ENCODE measurements at regions not wholly inside any gene's neighbourhood (a gene's known extent, or its start where the extent isn't known, plus 50 kb on each side); places are given as distances from the start of the nearest gene placed in this dataset.

DNA sequence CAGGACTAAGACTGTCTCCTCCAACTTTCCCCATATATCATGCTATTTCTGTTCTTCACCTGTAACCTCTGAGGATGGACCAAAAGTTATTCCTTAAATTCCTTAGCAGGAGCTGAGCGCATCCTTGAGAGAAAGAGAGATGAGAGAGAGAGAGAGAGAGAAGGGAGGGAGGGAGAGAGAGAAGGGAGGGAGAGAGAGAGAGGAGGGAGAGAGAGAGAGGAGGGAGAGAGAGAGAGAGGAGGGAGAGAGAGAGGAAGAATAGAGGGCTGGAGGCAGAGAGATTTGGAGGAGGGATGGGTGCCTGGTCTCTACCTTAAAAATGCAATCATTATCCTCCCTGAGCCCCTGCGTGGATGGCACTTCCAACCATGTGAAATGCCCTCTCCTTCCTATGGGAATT is 73.6 kb downstream of the BMP2 start:
- Histone ChIP-seq H3K4me1 (ENCODE audit: low read length) (no peaks in the 10 kb centered on the region), H3K27ac (ENCODE audit: low read length) (no peak overlapping the region), H3K27me3 (replicated peaks; ENCODE audit: insufficient read depth, low read length) (no peaks in the 10 kb centered on the region), H2AFZ (ENCODE audit: low read length) (no peak overlapping the region), H3K79me2 (ENCODE audit: low read length) (no peaks in the 10 kb centered on the region), H3K9me3 (replicated peaks; ENCODE audit: insufficient read depth, low read length) (no peaks in the 10 kb centered on the region), H4K20me1 (ENCODE audit: insufficient read depth, low read length) (no peaks in the 10 kb centered on the region), H3K9me2 (replicated peaks; ENCODE audit: insufficient read depth, low read length) (no peaks in the 10 kb centered on the region), H3K9ac (ENCODE audit: low read length) (no peak overlapping the region), H3K4me3 (ENCODE audit: low read length) (no peak overlapping the region), H3K36me3 (replicated peaks; ENCODE audit: insufficient read depth, low read length) (no peaks in the 10 kb centered on the region), H3F3A (ENCODE audit: insufficient read depth, low read length) (no peaks in the 10 kb centered on the region), H3K4me2 (ENCODE audit: low read depth, low read length) (no peak overlapping the region)
- no peak for DNase-seq
- TF ChIP-seq EZH2 (optimal IDR thresholded peaks at IDR 0.05; ENCODE audit: low read depth, low read length), result no peak
- TF ChIP-seq EZH2phosphoT487 (IDR thresholded peaks at IDR 0.05; ENCODE audit: low read length), result no peak
- TF ChIP-seq, protein P1, sequence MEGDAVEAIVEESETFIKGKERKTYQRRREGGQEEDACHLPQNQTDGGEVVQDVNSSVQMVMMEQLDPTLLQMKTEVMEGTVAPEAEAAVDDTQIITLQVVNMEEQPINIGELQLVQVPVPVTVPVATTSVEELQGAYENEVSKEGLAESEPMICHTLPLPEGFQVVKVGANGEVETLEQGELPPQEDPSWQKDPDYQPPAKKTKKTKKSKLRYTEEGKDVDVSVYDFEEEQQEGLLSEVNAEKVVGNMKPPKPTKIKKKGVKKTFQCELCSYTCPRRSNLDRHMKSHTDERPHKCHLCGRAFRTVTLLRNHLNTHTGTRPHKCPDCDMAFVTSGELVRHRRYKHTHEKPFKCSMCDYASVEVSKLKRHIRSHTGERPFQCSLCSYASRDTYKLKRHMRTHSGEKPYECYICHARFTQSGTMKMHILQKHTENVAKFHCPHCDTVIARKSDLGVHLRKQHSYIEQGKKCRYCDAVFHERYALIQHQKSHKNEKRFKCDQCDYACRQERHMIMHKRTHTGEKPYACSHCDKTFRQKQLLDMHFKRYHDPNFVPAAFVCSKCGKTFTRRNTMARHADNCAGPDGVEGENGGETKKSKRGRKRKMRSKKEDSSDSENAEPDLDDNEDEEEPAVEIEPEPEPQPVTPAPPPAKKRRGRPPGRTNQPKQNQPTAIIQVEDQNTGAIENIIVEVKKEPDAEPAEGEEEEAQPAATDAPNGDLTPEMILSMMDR (IDR thresholded peaks at IDR 0.05; ENCODE audit: low read length), result no peak

DNA sequence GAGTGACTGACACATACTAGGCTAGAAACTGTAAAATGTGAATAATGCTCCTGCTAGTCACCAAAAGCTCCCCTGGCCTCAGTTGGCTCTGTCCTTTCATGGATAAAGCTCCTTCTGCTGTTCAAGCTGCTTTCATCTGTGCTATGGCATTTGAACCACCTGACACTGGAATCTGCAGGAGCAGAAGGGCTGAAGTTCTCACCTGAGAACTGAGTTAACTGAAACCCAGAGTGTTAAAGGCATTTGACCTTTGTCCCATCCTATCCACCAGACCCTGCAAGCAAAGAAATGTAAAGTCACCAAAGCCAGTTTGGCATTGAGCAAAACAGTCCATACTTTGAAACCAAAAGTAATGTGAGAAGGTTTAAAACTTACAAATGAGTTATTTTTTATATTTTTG is 77.7 kb downstream of the BMP2 start:
- no peaks in the 10 kb centered on the region for H3K27me3 ChIP-seq (replicated peaks; ENCODE audit: insufficient read depth, low read length)
- no peaks in the 10 kb centered on the region for H3K4me1 ChIP-seq (ENCODE audit: low read length)
- no peaks in the 10 kb centered on the region for H3K9me3 ChIP-seq (replicated peaks; ENCODE audit: insufficient read depth, low read length)
- H3K4me2 ChIP-seq (ENCODE audit: low read depth, low read length), result no peak overlapping the region
- no peaks in the 10 kb centered on the region for H3K79me2 ChIP-seq (ENCODE audit: low read length)
- H3K36me3 ChIP-seq (replicated peaks; ENCODE audit: insufficient read depth, low read length), result no peaks in the 10 kb centered on the region
- no peak overlapping the region for H2AFZ ChIP-seq (ENCODE audit: low read length)
- TF ChIP-seq, protein P1 (IDR thresholded peaks at IDR 0.05; ENCODE audit: low read length), result no peak
- no peak for TF ChIP-seq EZH2 (optimal IDR thresholded peaks at IDR 0.05; ENCODE audit: low read depth, low read length)
- no peak for TF ChIP-seq EZH2phosphoT487 (IDR thresholded peaks at IDR 0.05; ENCODE audit: low read length)
- H3K9ac ChIP-seq (ENCODE audit: low read length), result no peak overlapping the region
- no peak for DNase-seq
- H3K9me2 ChIP-seq (replicated peaks; ENCODE audit: insufficient read depth, low read length), result no peaks in the 10 kb centered on the region
- H3F3A ChIP-seq (ENCODE audit: insufficient read depth, low read length), result no peaks in the 10 kb centered on the region
- no peak overlapping the region for H3K4me3 ChIP-seq (ENCODE audit: low read length)
- no peaks in the 10 kb centered on the region for H4K20me1 ChIP-seq (ENCODE audit: insufficient read depth, low read length)
- H3K27ac ChIP-seq (ENCODE audit: low read length), result no peak overlapping the region

DNA sequence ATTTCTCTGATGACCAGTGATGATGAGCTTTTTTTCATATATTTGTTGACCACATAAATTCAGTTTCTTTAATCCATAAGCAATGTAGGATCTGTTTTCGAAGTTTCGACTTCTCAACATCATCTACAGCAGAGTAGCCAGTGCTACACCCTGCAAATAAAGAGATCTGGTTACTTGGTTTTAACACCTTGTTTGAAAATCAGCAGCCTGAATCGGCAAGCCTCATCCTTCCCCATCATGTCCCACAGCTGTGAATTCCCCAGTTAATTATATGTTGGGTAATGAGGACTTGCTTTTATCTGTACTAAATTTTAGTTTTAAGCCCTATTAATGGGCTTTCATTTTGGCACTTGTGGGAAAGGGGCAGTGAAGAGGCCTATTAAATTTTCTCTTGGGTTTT is 80.6 kb downstream of the BMP2 start:
- Histone ChIP-seq H3K79me2 (ENCODE audit: low read length) (no peaks in the 10 kb centered on the region), H3K27me3 (replicated peaks; ENCODE audit: insufficient read depth, low read length) (no peaks in the 10 kb centered on the region), H3F3A (ENCODE audit: insufficient read depth, low read length) (no peaks in the 10 kb centered on the region), H3K27ac (ENCODE audit: low read length) (no peak overlapping the region), H3K9me3 (replicated peaks; ENCODE audit: insufficient read depth, low read length) (no peaks in the 10 kb centered on the region), H4K20me1 (ENCODE audit: insufficient read depth, low read length) (no peaks in the 10 kb centered on the region), H3K9me2 (replicated peaks; ENCODE audit: insufficient read depth, low read length) (no peaks in the 10 kb centered on the region), H3K9ac (ENCODE audit: low read length) (no peak overlapping the region), H2AFZ (ENCODE audit: low read length) (no peak overlapping the region), H3K4me3 (ENCODE audit: low read length) (no peak overlapping the region), H3K36me3 (replicated peaks; ENCODE audit: insufficient read depth, low read length) (no peaks in the 10 kb centered on the region), H3K4me2 (ENCODE audit: low read depth, low read length) (no peak overlapping the region), H3K4me1 (ENCODE audit: low read length) (no peaks in the 10 kb centered on the region)
- no peak for TF ChIP-seq EZH2phosphoT487 (IDR thresholded peaks at IDR 0.05; ENCODE audit: low read length)
- no peak for TF ChIP-seq EZH2 (optimal IDR thresholded peaks at IDR 0.05; ENCODE audit: low read depth, low read length)
- TF ChIP-seq, protein P1 (IDR thresholded peaks at IDR 0.05; ENCODE audit: low read length), result no peak
- DNase-seq, result no peak
